Ovary (tissue), 7 donors: ENCODE measurements at regions not wholly inside any gene's neighbourhood (a gene's known extent, or its start where the extent isn't known, plus 50 kb on each side); places are given as distances from the start of the nearest gene placed in this dataset.

ENCODE experiments used
- DNase-seq, 5 donors: peaks; one replicate each; pipeline ENCODE4 v3.0.0-alpha.2; 2019 to 2020
- H3K27ac ChIP-seq, 2 donors: fragments of 200-600 bp; one replicate each; pipeline versions ENCODE4 v1.5.1 to v1.8.0; 2019 to 2022
- H3K27me3 ChIP-seq: fragments of 200-600 bp; one replicate; pipeline ENCODE4 v1.8.0; 2022
- H3K36me3 ChIP-seq: fragments of 200-600 bp; sonication (generic); one replicate; pipeline ENCODE4 v1.5.1; 2019
- H3K4me1 ChIP-seq: one replicate; pipeline ENCODE4 v1.8.1; 2013; ENCODE audit warnings: mild to moderate bottlenecking, moderate library complexity; ENCODE audit not compliant: insufficient read depth
- H3K4me3 ChIP-seq: fragments of 200-600 bp; sonication (generic); one replicate; pipeline ENCODE4 v1.5.1; 2017
- H3K9me3 ChIP-seq, 2 donors: fragments of 200-600 bp in 1 of 2; sonication (generic) in 1 of 2; one replicate each; pipeline versions ENCODE4 v1.5.1 to v1.8.1; 2013 to 2019; ENCODE audit warnings: mild to moderate bottlenecking in 1 of 2, moderate library complexity in 1 of 2
- EP300 ChIP-seq: sonication (generic); formaldehyde crosslinking; IDR thresholded peaks from one replicate; pipeline ENCODE4 v1.6.1; 2017; ENCODE audit warnings: antibody characterized with exemption
- POLR2A ChIP-seq: fragments of 450-650 bp; IDR thresholded peaks from one replicate; pipeline ENCODE4 v1.6.1; 2017; ENCODE audit warnings: antibody characterized with exemption, mild to moderate bottlenecking, moderate library complexity
- WGBS, 3 donors: extraction: QIAGEN DNeasy Blood & Tissue Kit in 1 of 3; methylation state at CpG; one replicate each; pipeline versions ENCODE4 v1.1.5 to v1.1.7; 2013 to 2017; 5-methylcytosine and 5-hydroxymethylcytosine counted together
- intact Hi-C, 4 donors: fragments of 100-400 bp; cut with DNase I; formaldehyde crosslinking; loops; one replicate each; pipeline versions ENCODE4 v1.11.0 to v1.15.1; 2022 to 2023
- TF ChIP-seq, protein P1 (sequence below), 3 donors: fragments of 450-650 bp in 2 of 3; fragments of 200-600 bp in 1 of 3; IDR thresholded peaks; one replicate each; pipeline versions ENCODE4 v1.5.1 to v1.8.0; 2016 to 2022; ENCODE audit warnings: antibody characterized with exemption in 3 of 3, mild to moderate bottlenecking in 1 of 3
- donor health status: DM: no; HTN: no; CAD: no; lungs with moderate emphysema.
- donor health status: DM: no; HTN: no; CAD: no.
- donor health status: Bipolar disorder and iron deficiency.
- donor health status: DM: no; HTN: no; CAD: no.
- donor health status: DM: yes; HTN: yes; CAD: no.

- H3K4me3 ChIP-seq, result no peak overlapping the region
Observed at GRCh38 chr10:29837586-29837985, 202.8 kb upstream of the SVIL start.

GRCh38 chr10:29836396-29836795 lies 201.6 kb upstream of the SVIL start:
- Histone ChIP-seq H3K9me3 (no peaks in the 10 kb centered on the region), H3K4me1 (peaks cover 14% of the 10 kb centered on the region), H3K27me3 (no peaks in the 10 kb centered on the region), H3K27ac (no peak overlapping the region), H3K36me3 (no peaks in the 10 kb centered on the region), H3K4me3 (no peak overlapping the region)
- intact Hi-C loops, result no loop called here
- 92 to 98% (median 95%) methylated on average over 4 of the region's 4 CpGs for WGBS, 3 donors
- DNase-seq, result no peak
- TF ChIP-seq, protein P1, sequence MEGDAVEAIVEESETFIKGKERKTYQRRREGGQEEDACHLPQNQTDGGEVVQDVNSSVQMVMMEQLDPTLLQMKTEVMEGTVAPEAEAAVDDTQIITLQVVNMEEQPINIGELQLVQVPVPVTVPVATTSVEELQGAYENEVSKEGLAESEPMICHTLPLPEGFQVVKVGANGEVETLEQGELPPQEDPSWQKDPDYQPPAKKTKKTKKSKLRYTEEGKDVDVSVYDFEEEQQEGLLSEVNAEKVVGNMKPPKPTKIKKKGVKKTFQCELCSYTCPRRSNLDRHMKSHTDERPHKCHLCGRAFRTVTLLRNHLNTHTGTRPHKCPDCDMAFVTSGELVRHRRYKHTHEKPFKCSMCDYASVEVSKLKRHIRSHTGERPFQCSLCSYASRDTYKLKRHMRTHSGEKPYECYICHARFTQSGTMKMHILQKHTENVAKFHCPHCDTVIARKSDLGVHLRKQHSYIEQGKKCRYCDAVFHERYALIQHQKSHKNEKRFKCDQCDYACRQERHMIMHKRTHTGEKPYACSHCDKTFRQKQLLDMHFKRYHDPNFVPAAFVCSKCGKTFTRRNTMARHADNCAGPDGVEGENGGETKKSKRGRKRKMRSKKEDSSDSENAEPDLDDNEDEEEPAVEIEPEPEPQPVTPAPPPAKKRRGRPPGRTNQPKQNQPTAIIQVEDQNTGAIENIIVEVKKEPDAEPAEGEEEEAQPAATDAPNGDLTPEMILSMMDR (IDR thresholded peaks at IDR 0.05), result no peak
- TF ChIP-seq EP300 (no peak), POLR2A (no peak)

More at GRCh38 chr10:29837586-29837985, 202.8 kb upstream of the SVIL start:
- TF ChIP-seq, protein P1 (IDR thresholded peaks at IDR 0.05), result no peak
- TF ChIP-seq POLR2A (no peak), EP300 (no peak)
- no peaks in the 10 kb centered on the region for H3K27me3 ChIP-seq
- DNase-seq, result peak; percentile 43 to 71 (median 51)
- no peaks in the 10 kb centered on the region for H3K9me3 ChIP-seq
- 3 to 47% (median 14%) methylated on average over 1 of the region's 1 CpG for WGBS, 3 donors
- no peaks in the 10 kb centered on the region for H3K36me3 ChIP-seq
- intact Hi-C loops, result no loop called here
- H3K27ac ChIP-seq, result peak overlapping the region in 1 of 2 donors; percentile 36
- H3K4me1 ChIP-seq, result peaks cover 14% of the 10 kb centered on the region

- H3K27me3 ChIP-seq, result no peaks in the 10 kb centered on the region
- DNase-seq, result no peak
- no peak overlapping the region for H3K4me3 ChIP-seq
- TF ChIP-seq EP300 (no peak), POLR2A (no peak)
- TF ChIP-seq, protein P1 (IDR thresholded peaks at IDR 0.05), result no peak
- H3K27ac ChIP-seq, result no peak overlapping the region
- intact Hi-C loops, result no loop called here
- no peaks in the 10 kb centered on the region for H3K36me3 ChIP-seq
- H3K4me1 ChIP-seq, result peaks cover 16% of the 10 kb centered on the region
- H3K9me3 ChIP-seq, result no peaks in the 10 kb centered on the region
Observed at GRCh38 chr10:29835055-29835454, 200.3 kb upstream of the SVIL start.

- Histone ChIP-seq H3K9me3 (no peaks in the 10 kb centered on the region), H3K36me3 (no peaks in the 10 kb centered on the region), H3K27ac (no peak overlapping the region), H3K4me3 (no peak overlapping the region), H3K4me1 (peaks cover 2% of the 10 kb centered on the region), H3K27me3 (no peaks in the 10 kb centered on the region)
- DNase-seq, result no peak
- 17 to 26% (median 26%) methylated on average over 6 of the region's 6 CpGs for WGBS, 3 donors
- intact Hi-C loops, result no loop called here
- no peak for TF ChIP-seq EP300
Observed at GRCh38 chr10:29830531-29831512, 196.1 kb upstream of the SVIL start.

DNA sequence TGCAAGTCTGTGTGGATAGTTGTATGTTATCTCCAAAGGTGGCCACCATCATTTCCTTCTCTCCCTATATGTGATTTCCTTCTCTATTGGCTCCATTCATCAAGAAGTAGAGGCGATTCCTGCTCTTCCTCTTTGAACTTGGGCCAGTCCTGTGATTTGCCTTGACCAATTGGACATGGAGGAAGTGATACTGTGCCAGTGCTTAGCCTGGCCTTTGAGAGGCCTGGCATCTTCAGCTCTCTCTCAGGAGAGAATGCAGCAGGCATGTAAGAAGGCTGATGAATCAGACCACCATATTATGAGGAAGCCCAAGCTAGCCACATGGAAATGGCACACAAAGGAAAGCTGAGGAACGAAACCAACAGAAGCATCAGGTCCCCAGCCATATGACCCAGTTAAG lies 195.0 kb upstream of the SVIL start:
- TF ChIP-seq POLR2A (no peak), EP300 (no peak)
- TF ChIP-seq, protein P1 (IDR thresholded peaks at IDR 0.05), result no peak
- 85 to 98% (median 97%) methylated on average over 2 of the region's 2 CpGs for WGBS, 3 donors
- no peaks in the 10 kb centered on the region for H3K9me3 ChIP-seq
- H3K36me3 ChIP-seq, result no peaks in the 10 kb centered on the region
- no peak overlapping the region for H3K27ac ChIP-seq
- no peaks in the 10 kb centered on the region for H3K27me3 ChIP-seq
- H3K4me1 ChIP-seq, result peaks cover 2% of the 10 kb centered on the region
- H3K4me3 ChIP-seq, result no peak overlapping the region
- intact Hi-C loops, result no loop called here
- DNase-seq, result no peak
